ENCODE measurements at regions not wholly inside any gene's neighbourhood (a gene's known extent, or its start where the extent isn't known, plus 50 kb on each side); places are given as distances from the start of the nearest gene placed in this dataset.

DNA sequence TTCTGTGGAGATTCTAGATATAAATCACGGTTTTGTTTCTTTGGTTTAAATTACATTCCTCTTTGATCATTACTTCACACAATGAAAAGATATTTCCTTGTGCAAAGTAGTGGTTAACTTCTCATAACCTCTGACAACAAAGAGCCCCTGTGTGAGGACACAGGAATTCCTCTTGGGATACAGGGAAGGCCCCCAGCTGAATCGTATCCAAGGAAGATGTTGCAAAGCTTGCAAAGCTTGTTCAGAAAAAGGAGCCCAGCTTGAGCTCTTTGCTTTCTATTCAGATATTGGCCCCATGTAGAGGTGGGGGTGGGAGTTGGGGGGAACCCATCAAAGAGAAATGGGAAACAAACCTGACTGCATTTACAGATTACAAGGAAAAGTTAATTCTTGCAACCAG is 145.7 kb downstream of the RELL1 start:
- intact Hi-C loops (cut with DNase I): no loop called here
- TF ChIP-seq, protein P1, sequence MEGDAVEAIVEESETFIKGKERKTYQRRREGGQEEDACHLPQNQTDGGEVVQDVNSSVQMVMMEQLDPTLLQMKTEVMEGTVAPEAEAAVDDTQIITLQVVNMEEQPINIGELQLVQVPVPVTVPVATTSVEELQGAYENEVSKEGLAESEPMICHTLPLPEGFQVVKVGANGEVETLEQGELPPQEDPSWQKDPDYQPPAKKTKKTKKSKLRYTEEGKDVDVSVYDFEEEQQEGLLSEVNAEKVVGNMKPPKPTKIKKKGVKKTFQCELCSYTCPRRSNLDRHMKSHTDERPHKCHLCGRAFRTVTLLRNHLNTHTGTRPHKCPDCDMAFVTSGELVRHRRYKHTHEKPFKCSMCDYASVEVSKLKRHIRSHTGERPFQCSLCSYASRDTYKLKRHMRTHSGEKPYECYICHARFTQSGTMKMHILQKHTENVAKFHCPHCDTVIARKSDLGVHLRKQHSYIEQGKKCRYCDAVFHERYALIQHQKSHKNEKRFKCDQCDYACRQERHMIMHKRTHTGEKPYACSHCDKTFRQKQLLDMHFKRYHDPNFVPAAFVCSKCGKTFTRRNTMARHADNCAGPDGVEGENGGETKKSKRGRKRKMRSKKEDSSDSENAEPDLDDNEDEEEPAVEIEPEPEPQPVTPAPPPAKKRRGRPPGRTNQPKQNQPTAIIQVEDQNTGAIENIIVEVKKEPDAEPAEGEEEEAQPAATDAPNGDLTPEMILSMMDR (IDR thresholded peaks at IDR 0.05): no peak
- H3K27ac ChIP-seq: no peak overlapping the region
- no peaks in the 10 kb centered on the region for H3K9me3 ChIP-seq
- DNase-seq (no peak), ATAC-seq (no peak)
- H3K4me1 ChIP-seq: no peaks in the 10 kb centered on the region
- H3K27me3 ChIP-seq: no peaks in the 10 kb centered on the region
- H3K36me3 ChIP-seq: no peaks in the 10 kb centered on the region
- no peak overlapping the region for H3K4me3 ChIP-seq

DNA sequence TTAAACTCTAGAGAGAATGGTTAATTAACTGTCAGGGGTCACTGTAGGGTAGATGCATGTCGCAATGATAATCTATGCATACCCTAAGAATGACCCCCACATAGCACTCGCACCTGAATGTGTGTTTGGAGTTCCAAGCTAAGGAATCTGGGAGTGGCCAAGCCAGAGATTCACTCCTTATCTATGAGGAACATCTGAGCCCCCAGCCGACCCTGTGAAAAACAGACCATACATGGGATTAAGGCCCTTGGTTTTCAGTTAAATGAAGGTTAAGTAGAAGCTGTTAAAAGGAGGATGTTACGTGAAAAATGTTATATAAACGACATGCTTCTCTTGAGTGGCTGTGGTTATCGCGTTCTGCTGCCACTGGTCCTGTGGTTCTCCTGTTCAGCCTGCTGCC is 147.2 kb downstream of the RELL1 start:
- ATAC-seq: no peak
- intact Hi-C loops (cut with DNase I): no loop called here

DNA sequence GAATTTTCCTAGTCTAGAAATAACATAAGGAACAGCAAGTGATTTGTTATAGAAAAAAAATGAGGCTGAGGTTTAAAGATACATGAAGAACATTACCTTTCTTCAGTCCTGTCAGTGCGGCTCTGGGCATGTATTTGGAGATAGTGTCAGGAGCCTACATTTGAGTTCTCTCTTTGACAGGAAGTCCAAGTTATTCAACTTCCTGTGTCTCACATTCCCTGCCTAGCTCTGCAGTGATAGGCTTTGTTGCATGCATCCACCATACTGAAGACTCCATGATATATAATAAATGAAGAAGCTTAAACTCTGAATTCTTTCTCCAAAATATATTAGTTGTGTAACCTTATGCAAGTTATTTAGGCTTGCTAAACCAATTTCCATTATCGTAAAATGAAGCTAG is 148.7 kb downstream of the RELL1 start:
- intact Hi-C loops (cut with DNase I): no loop called here
- DNase-seq: no peak
- no peaks in the 10 kb centered on the region for H3K9me3 ChIP-seq

More for the DNA sequence above, 147.2 kb downstream of the RELL1 start:
- H3K4me1 ChIP-seq: no peaks in the 10 kb centered on the region
- H3K27me3 ChIP-seq: no peaks in the 10 kb centered on the region
- no peaks in the 10 kb centered on the region for H3K36me3 ChIP-seq
- H3K9me3 ChIP-seq: no peaks in the 10 kb centered on the region
- TF ChIP-seq, protein P1 (IDR thresholded peaks at IDR 0.05): no peak
- no peak for DNase-seq
- no peak overlapping the region for H3K27ac ChIP-seq
- no peak overlapping the region for H3K4me3 ChIP-seq

GRCh38 chr4:37535872-37536271 is 150.3 kb downstream of the RELL1 start:
- no peak for ATAC-seq
- intact Hi-C loops (cut with DNase I): no loop called here

More for the DNA sequence above, 148.7 kb downstream of the RELL1 start:
- Histone ChIP-seq H3K4me3 (no peak overlapping the region), H3K36me3 (no peaks in the 10 kb centered on the region), H3K27me3 (no peaks in the 10 kb centered on the region), H3K27ac (no peak overlapping the region), H3K4me1 (no peaks in the 10 kb centered on the region)
- no peak for ATAC-seq
- TF ChIP-seq, protein P1 (IDR thresholded peaks at IDR 0.05): no peak

GRCh38 chr4:37533286-37534033 is 152.7 kb downstream of the RELL1 start:
- TF ChIP-seq, protein P1 (IDR thresholded peaks at IDR 0.05): no peak
- Histone ChIP-seq H3K9me3 (no peaks in the 10 kb centered on the region), H3K36me3 (no peaks in the 10 kb centered on the region), H3K4me3 (no peak overlapping the region), H3K27me3 (no peaks in the 10 kb centered on the region), H3K27ac (no peak overlapping the region), H3K4me1 (no peaks in the 10 kb centered on the region)
- ATAC-seq (peak; percentile 35), DNase-seq (no peak)
- intact Hi-C loops (cut with DNase I): no loop called here

More at GRCh38 chr4:37535872-37536271, 150.3 kb downstream of the RELL1 start:
- Histone ChIP-seq H3K4me3 (no peak overlapping the region), H3K9me3 (no peaks in the 10 kb centered on the region), H3K27me3 (no peaks in the 10 kb centered on the region), H3K36me3 (no peaks in the 10 kb centered on the region), H3K4me1 (no peaks in the 10 kb centered on the region), H3K27ac (no peak overlapping the region)
- TF ChIP-seq, protein P1 (IDR thresholded peaks at IDR 0.05): no peak
- no peak for DNase-seq
